H1 (cell line): ENCODE measurements at regions not wholly inside any gene's neighbourhood (a gene's known extent, or its start where the extent isn't known, plus 50 kb on each side); places are given as distances from the start of the nearest gene placed in this dataset.

ENCODE experiments used
- CTCF ChIA-PET: fragments of 300-600 bp; sonication (Branson Sonifier 250); formaldehyde crosslinking; loops from one replicate; lab custom pipeline; 2021; ENCODE audit not compliant: partially characterized antibody; lab: Charles Lee
- POLR2A ChIA-PET: fragments of 300-600 bp; sonication (Branson Sonifier 250); formaldehyde crosslinking; loops from one replicate; lab custom pipeline; 2021; ENCODE audit warnings: inconsistent platforms; ENCODE audit not compliant: partially characterized antibody; lab: Charles Lee
- DNase-seq, 2 experiments: peaks; one replicate each; pipeline versions ENCODE4 v3.0.0 to v3.0.0-alpha.2; 2010 to 2022; ENCODE audit warnings: low spot score in 2 of 2, low read depth in 1 of 2, mixed read lengths in 1 of 2
- FAIRE-seq: peaks from 2 replicates; lab custom pipeline; 2011; peaks lifted over from hg19 to GRCh38; lab: Jason Lieb, UNC
- H2AFZ ChIP-seq: 2 replicates; pipeline ENCODE4 v1.8.1; 2012; ENCODE audit warnings: low read length, inconsistent platforms
- H2AK5ac ChIP-seq: 2 replicates; pipeline ENCODE4 v1.6.1; 2013; ENCODE audit warnings: low read depth, low read length
- H2BK120ac ChIP-seq: replicated peaks from 2 replicates; pipeline ENCODE3; 2013; ENCODE audit warnings: low read depth, low read length, inconsistent platforms
- H2BK12ac ChIP-seq: 2 replicates; pipeline ENCODE4 v1.6.1; 2013; ENCODE audit warnings: low read depth, low read length
- H2BK15ac ChIP-seq: 2 replicates; pipeline ENCODE4 v1.6.1; 2013; ENCODE audit warnings: low read length
- H2BK20ac ChIP-seq: 2 replicates; pipeline ENCODE4 v1.6.1; 2013; ENCODE audit warnings: low read length
- H2BK5ac ChIP-seq: 2 replicates; pipeline ENCODE4 v1.6.1; 2013; ENCODE audit warnings: low read depth, low read length
- H3K14ac ChIP-seq: 2 replicates; pipeline ENCODE4 v1.6.1; 2013; ENCODE audit warnings: inconsistent platforms; ENCODE audit not compliant: insufficient read length
- H3K18ac ChIP-seq: 2 replicates; pipeline ENCODE4 v1.6.1; 2013; ENCODE audit warnings: low read length; ENCODE audit errors: extremely low read depth
- H3K23ac ChIP-seq: 2 replicates; pipeline ENCODE4 v1.6.1; 2013; ENCODE audit warnings: inconsistent platforms; ENCODE audit not compliant: insufficient read length
- H3K23me2 ChIP-seq: 2 replicates; pipeline ENCODE4 v1.6.1; 2013; ENCODE audit warnings: low read depth, low read length
- H3K27ac ChIP-seq: 2 replicates; pipeline ENCODE4 v1.6.1; 2011; ENCODE audit warnings: low read depth, low read length, inconsistent platforms
- H3K27me3 ChIP-seq, 4 experiments: replicated peaks in 1 of 4; 1 replicate in 1 of 4; 2 replicates in 3 of 4; pipeline versions ENCODE4 v1.6.1 to v1.8.1; 2011 to 2013; ENCODE audit warnings: low read length in 3 of 4, mild to moderate bottlenecking in 3 of 4, inconsistent platforms in 2 of 4, mixed read lengths in 2 of 4, moderate library complexity in 1 of 4; ENCODE audit not compliant: control insufficient read depth in 3 of 4, insufficient read depth in 3 of 4; ENCODE audit errors: extremely low read depth in 1 of 4
- H3K36me3 ChIP-seq, 4 experiments: 2 replicates each; pipeline versions ENCODE4 v1.6.1 to v1.8.1; 2011 to 2013; ENCODE audit warnings: mild to moderate bottlenecking in 4 of 4, low read length in 3 of 4, moderate library complexity in 2 of 4, control low read depth in 1 of 4, inconsistent platforms in 1 of 4; ENCODE audit not compliant: insufficient read depth in 4 of 4, control insufficient read depth in 2 of 4
- H3K4ac ChIP-seq: replicated peaks from 2 replicates; pipeline ENCODE3; 2013; ENCODE audit warnings: low read length, low read depth, mixed read lengths, inconsistent platforms; ENCODE audit not compliant: insufficient read length
- H3K4me1 ChIP-seq, 4 experiments: replicated peaks in 1 of 4; 1 replicate in 1 of 4; 2 replicates in 3 of 4; pipeline versions ENCODE4 v1.6.1 to v1.8.1; 2011 to 2013; ENCODE audit warnings: low read length in 3 of 4, inconsistent platforms in 2 of 4, mixed read lengths in 1 of 4; ENCODE audit not compliant: insufficient read depth in 4 of 4, control insufficient read depth in 3 of 4
- H3K4me2 ChIP-seq, 2 experiments: 2 replicates each; pipeline versions ENCODE4 v1.6.1 to v1.8.1; 2011 to 2013; ENCODE audit warnings: low read depth in 2 of 2, low read length in 2 of 2, control low read depth in 1 of 2, inconsistent platforms in 1 of 2, mild to moderate bottlenecking in 1 of 2; ENCODE audit not compliant: insufficient read depth in 1 of 2
- H3K4me3 ChIP-seq, 4 experiments: fragments of 200-600, 300-600 bp in 1 of 4; sonication (generic), shearing (Covaris generic), sonication (Bioruptor Twin) in 1 of 4; 2 replicates each; pipeline versions ENCODE4 v1.5.1 to v1.8.1; 2011 to 2016; ENCODE audit warnings: low read length in 4 of 4, low read depth in 3 of 4, control low read depth in 2 of 4, inconsistent platforms in 2 of 4, mild to moderate bottlenecking in 2 of 4, mixed read lengths in 1 of 4, moderate library complexity in 1 of 4; ENCODE audit not compliant: insufficient read depth in 2 of 4; ENCODE audit errors: extremely low read depth in 1 of 4
- H3K56ac ChIP-seq: replicated peaks from 2 replicates; pipeline ENCODE3; 2013; ENCODE audit warnings: low read depth, mild to moderate bottlenecking, mixed read lengths, low read length, inconsistent platforms; ENCODE audit not compliant: insufficient read length
- H3K79me1 ChIP-seq: 2 replicates; pipeline ENCODE4 v1.6.1; 2013; ENCODE audit warnings: low read depth, low read length, control low read depth
- H3K79me2 ChIP-seq, 2 experiments: 2 replicates each; pipeline versions ENCODE4 v1.6.1 to v1.8.1; 2012 to 2013; ENCODE audit warnings: low read length in 2 of 2, mild to moderate bottlenecking in 2 of 2, inconsistent platforms in 1 of 2; ENCODE audit not compliant: insufficient read depth in 2 of 2, control insufficient read depth in 1 of 2
- H3K9ac ChIP-seq, 4 experiments: replicated peaks in 1 of 4; 1 replicate in 1 of 4; 2 replicates in 3 of 4; pipeline versions ENCODE4 v1.6.1 to v1.8.1; 2011 to 2013; ENCODE audit warnings: low read depth in 3 of 4, low read length in 3 of 4, control low read depth in 2 of 4, mild to moderate bottlenecking in 2 of 4, moderate library complexity in 2 of 4, inconsistent platforms in 1 of 4; ENCODE audit errors: extremely low read depth in 1 of 4
- H3K9me3 ChIP-seq, 2 experiments: 2 replicates each; pipeline versions ENCODE4 v1.6.1 to v1.8.1; 2012 to 2013; ENCODE audit warnings: mild to moderate bottlenecking in 2 of 2, moderate library complexity in 2 of 2, control low read depth in 1 of 2, inconsistent platforms in 1 of 2, low read depth in 1 of 2, low read length in 1 of 2, mixed read lengths in 1 of 2; ENCODE audit not compliant: insufficient read depth in 2 of 2
- H4K20me1 ChIP-seq, 2 experiments: replicated peaks in 1 of 2; 2 replicates each; pipeline versions ENCODE3 to v1.8.1; 2011 to 2013; ENCODE audit warnings: inconsistent platforms in 2 of 2, low read length in 2 of 2, mild to moderate bottlenecking in 1 of 2; ENCODE audit not compliant: insufficient read depth in 2 of 2, control insufficient read depth in 1 of 2
- H4K5ac ChIP-seq: 2 replicates; pipeline ENCODE4 v1.6.1; 2013; ENCODE audit warnings: low read length, low read depth, mixed read lengths, inconsistent platforms; ENCODE audit not compliant: insufficient read length
- H4K8ac ChIP-seq: 2 replicates; pipeline ENCODE4 v1.8.0; 2013; ENCODE audit warnings: mild to moderate bottlenecking, moderate library complexity, low read length, inconsistent platforms; ENCODE audit not compliant: insufficient read depth; ENCODE audit errors: extremely low read depth
- H4K91ac ChIP-seq: replicated peaks from 2 replicates; pipeline ENCODE3; 2013; ENCODE audit warnings: low read length, mixed read lengths, inconsistent platforms; ENCODE audit not compliant: insufficient read length
- BACH1 ChIP-seq: IDR thresholded peaks from 2 replicates; pipeline ENCODE4 v1.6.1; 2012; ENCODE audit warnings: low read length, improper control_type of control experiment
- EP300 ChIP-seq, 2 experiments: IDR thresholded peaks; 1 replicate in 1 of 2; 2 replicates in 1 of 2; pipeline ENCODE4 v1.6.1; 2011 to 2012; ENCODE audit warnings: low read depth in 2 of 2, low read length in 2 of 2, mild to moderate bottlenecking in 2 of 2, borderline replicate concordance in 1 of 2, inconsistent platforms in 1 of 2, moderate library complexity in 1 of 2
- EZH2 ChIP-seq: fragments of 200-600 bp; sonication (generic); IDR thresholded peaks from 2 replicates; pipeline ENCODE4 v1.7.1; 2012; ENCODE audit warnings: low read depth, mild to moderate bottlenecking, moderate library complexity, low read length, inconsistent platforms; ENCODE audit not compliant: severe bottlenecking
- HDAC6 ChIP-seq: IDR thresholded peaks from one replicate; pipeline ENCODE4 v1.7.1; 2012; ENCODE audit warnings: low read depth, mild to moderate bottlenecking, inconsistent platforms, low read length, moderate library complexity
- KDM5A ChIP-seq: fragments of 200-600 bp; IDR thresholded peaks from 2 replicates; pipeline ENCODE4 v1.7.1; 2012; ENCODE audit warnings: mild to moderate bottlenecking, low read length, inconsistent platforms, mixed read lengths
- NRF1 ChIP-seq: IDR thresholded peaks from 2 replicates; pipeline ENCODE4 v1.6.1; 2011; ENCODE audit warnings: mild to moderate bottlenecking, low read depth, low read length, improper control_type of control experiment
- RAD21 ChIP-seq, 2 experiments: IDR thresholded peaks in 1 of 2; conservative IDR thresholded peaks in 1 of 2; 2 replicates each; pipeline ENCODE4 v1.6.1; 2011; ENCODE audit warnings: low read depth in 2 of 2, low read length in 2 of 2, improper control_type of control experiment in 1 of 2, inconsistent platforms in 1 of 2, mild to moderate bottlenecking in 1 of 2, moderate library complexity in 1 of 2
- SAP30 ChIP-seq: fragments of 300-600 bp; sonication (generic); IDR thresholded peaks from 2 replicates; pipeline ENCODE4 v1.7.1; 2012; ENCODE audit warnings: low read length, moderate library complexity, mild to moderate bottlenecking, inconsistent platforms; ENCODE audit not compliant: insufficient read depth, insufficient replicate concordance
- SIX5 ChIP-seq: IDR thresholded peaks from 2 replicates; pipeline ENCODE4 v1.6.1; 2011; ENCODE audit warnings: mild to moderate bottlenecking, low read depth, low read length
- TAF1 ChIP-seq: IDR thresholded peaks from 2 replicates; pipeline ENCODE4 v1.6.1; 2011; ENCODE audit warnings: mild to moderate bottlenecking, low read depth, low read length
- WGBS, 2 experiments: shearing (Covaris generic) in 1 of 2; methylation state at CpG; one replicate each; pipeline versions ENCODE4 v1.1.6 to v1.1.7; 2013 to 2015; ENCODE audit warnings: low lambda C conversion rate in 2 of 2, mixed read lengths in 2 of 2, inconsistent platforms in 1 of 2, low coverage in 1 of 2, missing lambda C conversion rate in 1 of 2; ENCODE audit not compliant: insufficient replicate concordance in 2 of 2, insufficient coverage in 1 of 2, insufficient read length in 1 of 2; ENCODE audit errors: extremely low coverage in 1 of 2, missing lambda C conversion rate in 1 of 2; 5-methylcytosine and 5-hydroxymethylcytosine counted together

GRCh38 chr16:87138738-87139267 is 178.4 kb downstream of the C16orf95 start:
- Histone ChIP-seq H2AFZ (no peak overlapping the region), H4K8ac (no peak overlapping the region), H3K4me2 (no peak overlapping the region), H2BK12ac (no peak overlapping the region), H2BK5ac (no peak overlapping the region), H3K14ac (no peak overlapping the region), H3K9me3 (no peaks in the 10 kb centered on the region)
- no peak for DNase-seq
- CTCF ChIA-PET, result interaction anchor here (0.5 to 1.5 kb wide), 5 partner anchors 17 to 76 kb away, joined by 3 to 5 read pairs (median 4); no protein-coding TSS in a partner anchor
- FAIRE-seq, result no peak
- TF ChIP-seq BACH1 (no peak), SIX5 (no peak), SAP30 (no peak), TAF1 (no peak), EZH2 (no peak), KDM5A (no peak), RAD21 (IDR thresholded peaks at IDR 0.05 in 1 of 2, conservative IDR thresholded peaks at IDR 0.05 in 1 of 2; ENCODE audit: low read depth in 2 of 2, low read length in 2 of 2) (no peak), EP300 (IDR thresholded peaks at IDR 0.05; ENCODE audit: borderline replicate concordance in 1 of 2, low read depth in 2 of 2, low read length in 2 of 2) (no peak), NRF1 (no peak), HDAC6 (no peak)
- TF ChIP-seq, all 59 proteins: peak for 0
- POLR2A ChIA-PET, result interaction anchor here (1.3 kb wide), 1 partner anchor 11 kb away, joined by 4 read pairs; no protein-coding TSS in a partner anchor
- no peak overlapping the region for H3K4me3 ChIP-seq
- H3K23me2 ChIP-seq, result no peaks in the 10 kb centered on the region
- no peak overlapping the region for H3K4ac ChIP-seq
- 88% methylated on average over 13 of the region's 13 CpGs; no CpG with 5 or more reads in 1 of the 2 experiments for WGBS, 2 experiments
- no peaks in the 10 kb centered on the region for H3K79me2 ChIP-seq
- H3K9ac ChIP-seq, result no peak overlapping the region
- 0 out of 2 replicates have a peak, but pooled peaks cover 2% of the 10 kb centered on the region for H3K79me1 ChIP-seq
- no peak overlapping the region for H3K18ac ChIP-seq
- no peak overlapping the region for H2BK15ac ChIP-seq
- H3K27me3 ChIP-seq, result no peaks in the 10 kb centered on the region
- H2AK5ac ChIP-seq, result no peak overlapping the region
- H4K20me1 ChIP-seq, result no peaks in the 10 kb centered on the region
- H3K36me3 ChIP-seq, result no peaks in the 10 kb centered on the region
- H3K4me1 ChIP-seq, result peaks cover 0 to 6% (median under 1%) of the 10 kb centered on the region in 4 experiments; a peak in 3 of 7 replicates
- no peak overlapping the region for H3K56ac ChIP-seq
- no peak overlapping the region for H2BK120ac ChIP-seq
- H4K5ac ChIP-seq, result no peak overlapping the region
- H3K23ac ChIP-seq, result no peak overlapping the region
- H4K91ac ChIP-seq, result no peak overlapping the region
- no peak overlapping the region for H2BK20ac ChIP-seq
- H3K27ac ChIP-seq, result no peak overlapping the region
